DOHH2 (cell line): ENCODE measurements at regions not wholly inside any gene's neighbourhood (a gene's known extent, or its start where the extent isn't known, plus 50 kb on each side); places are given as distances from the start of the nearest gene placed in this dataset.

ENCODE experiments used
- EZH2phosphoT487 ChIP-seq: fragments of 200-600 bp; sonication (generic); IDR thresholded peaks from 2 replicates; pipeline ENCODE4 v1.6.1; 2017; ENCODE audit warnings: borderline replicate concordance, mild to moderate bottlenecking, antibody characterized with exemption, low read length, moderate library complexity, mixed read lengths
- TF ChIP-seq, protein P1 (sequence below): fragments of 200-600 bp; sonication (generic); IDR thresholded peaks from one replicate; pipeline ENCODE4 v1.5.1; 2014; ENCODE audit warnings: antibody characterized with exemption, mild to moderate bottlenecking, low read depth, low read length; ENCODE audit not compliant: poor library complexity, severe bottlenecking

DNA sequence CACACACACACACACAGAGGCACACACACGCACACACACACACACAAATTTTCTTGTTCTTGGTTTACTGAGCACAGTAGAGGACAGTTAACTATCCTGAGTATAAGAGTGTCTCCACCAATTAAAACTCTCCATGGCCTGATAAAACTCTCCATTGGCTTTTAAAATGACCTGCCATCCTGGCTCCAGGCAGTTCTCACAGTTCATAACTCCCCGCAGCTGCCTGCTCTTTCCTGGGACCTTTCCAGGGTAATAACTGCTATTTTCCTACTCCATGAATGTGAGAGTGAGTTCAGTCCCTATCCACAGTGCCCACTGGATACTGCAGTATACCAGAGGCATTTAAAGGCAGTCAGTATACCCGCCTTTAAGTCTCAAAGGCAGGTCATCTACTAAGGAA, 351.5 kb downstream of the PLPP3 start:
- TF ChIP-seq, protein P1, sequence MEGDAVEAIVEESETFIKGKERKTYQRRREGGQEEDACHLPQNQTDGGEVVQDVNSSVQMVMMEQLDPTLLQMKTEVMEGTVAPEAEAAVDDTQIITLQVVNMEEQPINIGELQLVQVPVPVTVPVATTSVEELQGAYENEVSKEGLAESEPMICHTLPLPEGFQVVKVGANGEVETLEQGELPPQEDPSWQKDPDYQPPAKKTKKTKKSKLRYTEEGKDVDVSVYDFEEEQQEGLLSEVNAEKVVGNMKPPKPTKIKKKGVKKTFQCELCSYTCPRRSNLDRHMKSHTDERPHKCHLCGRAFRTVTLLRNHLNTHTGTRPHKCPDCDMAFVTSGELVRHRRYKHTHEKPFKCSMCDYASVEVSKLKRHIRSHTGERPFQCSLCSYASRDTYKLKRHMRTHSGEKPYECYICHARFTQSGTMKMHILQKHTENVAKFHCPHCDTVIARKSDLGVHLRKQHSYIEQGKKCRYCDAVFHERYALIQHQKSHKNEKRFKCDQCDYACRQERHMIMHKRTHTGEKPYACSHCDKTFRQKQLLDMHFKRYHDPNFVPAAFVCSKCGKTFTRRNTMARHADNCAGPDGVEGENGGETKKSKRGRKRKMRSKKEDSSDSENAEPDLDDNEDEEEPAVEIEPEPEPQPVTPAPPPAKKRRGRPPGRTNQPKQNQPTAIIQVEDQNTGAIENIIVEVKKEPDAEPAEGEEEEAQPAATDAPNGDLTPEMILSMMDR = no peak
- TF ChIP-seq EZH2phosphoT487 = no peak
